Neural cell (in vitro differentiated cells): ENCODE measurements at regions not wholly inside any gene's neighbourhood (a gene's known extent, or its start where the extent isn't known, plus 50 kb on each side); places are given as distances from the start of the nearest gene placed in this dataset.

ENCODE experiments used
- EP300 ChIP-seq: fragments of 450-650 bp; conservative IDR thresholded peaks from 2 replicates; pipeline ENCODE4 v1.6.1; 2014; ENCODE audit warnings: antibody characterized with exemption, mild to moderate bottlenecking, moderate library complexity; ENCODE audit not compliant: poor library complexity, severe bottlenecking
- EZH2 ChIP-seq: fragments of 200-600, 300-800 bp; shearing (Covaris generic), sonication (generic); IDR thresholded peaks from 2 replicates; pipeline ENCODE4 v1.6.1; 2014; ENCODE audit warnings: antibody characterized with exemption, low read length, borderline replicate concordance, mild to moderate bottlenecking; ENCODE audit not compliant: insufficient read depth, poor library complexity, severe bottlenecking
- MXI1 ChIP-seq: fragments of 450-650 bp; conservative IDR thresholded peaks from 2 replicates; pipeline ENCODE4 v1.6.1; 2014; ENCODE audit warnings: antibody characterized with exemption, mild to moderate bottlenecking; ENCODE audit not compliant: poor library complexity, severe bottlenecking
- TAF1 ChIP-seq: IDR thresholded peaks from 2 replicates; pipeline ENCODE4 v1.6.1; 2012; ENCODE audit warnings: low read depth
- TF ChIP-seq, protein P1 (sequence below): fragments of 450-650 bp; IDR thresholded peaks from 2 replicates; pipeline ENCODE4 v1.5.1; 2014; ENCODE audit warnings: antibody characterized with exemption, mild to moderate bottlenecking, moderate library complexity; ENCODE audit not compliant: poor library complexity, severe bottlenecking

DNA sequence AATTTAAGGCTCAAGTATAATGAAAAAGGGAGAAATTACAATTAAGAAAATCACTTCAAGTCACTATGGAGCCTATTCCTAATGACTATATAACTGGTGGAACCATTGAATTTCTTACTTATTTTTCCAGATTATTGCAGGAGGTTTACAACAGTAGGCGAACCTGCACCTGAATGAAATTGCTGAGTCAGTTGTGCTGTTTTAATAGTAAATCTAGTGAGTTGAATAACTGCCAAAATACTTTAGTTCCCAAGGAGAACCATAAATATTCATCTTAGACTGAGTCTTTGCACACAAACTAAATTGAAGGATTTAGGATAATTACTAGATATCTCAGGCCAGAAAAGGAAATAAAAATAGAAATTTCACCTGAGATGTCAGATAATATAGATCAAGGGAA is 1052.8 kb downstream of the NAALADL2 start:
- TF ChIP-seq, protein P1, sequence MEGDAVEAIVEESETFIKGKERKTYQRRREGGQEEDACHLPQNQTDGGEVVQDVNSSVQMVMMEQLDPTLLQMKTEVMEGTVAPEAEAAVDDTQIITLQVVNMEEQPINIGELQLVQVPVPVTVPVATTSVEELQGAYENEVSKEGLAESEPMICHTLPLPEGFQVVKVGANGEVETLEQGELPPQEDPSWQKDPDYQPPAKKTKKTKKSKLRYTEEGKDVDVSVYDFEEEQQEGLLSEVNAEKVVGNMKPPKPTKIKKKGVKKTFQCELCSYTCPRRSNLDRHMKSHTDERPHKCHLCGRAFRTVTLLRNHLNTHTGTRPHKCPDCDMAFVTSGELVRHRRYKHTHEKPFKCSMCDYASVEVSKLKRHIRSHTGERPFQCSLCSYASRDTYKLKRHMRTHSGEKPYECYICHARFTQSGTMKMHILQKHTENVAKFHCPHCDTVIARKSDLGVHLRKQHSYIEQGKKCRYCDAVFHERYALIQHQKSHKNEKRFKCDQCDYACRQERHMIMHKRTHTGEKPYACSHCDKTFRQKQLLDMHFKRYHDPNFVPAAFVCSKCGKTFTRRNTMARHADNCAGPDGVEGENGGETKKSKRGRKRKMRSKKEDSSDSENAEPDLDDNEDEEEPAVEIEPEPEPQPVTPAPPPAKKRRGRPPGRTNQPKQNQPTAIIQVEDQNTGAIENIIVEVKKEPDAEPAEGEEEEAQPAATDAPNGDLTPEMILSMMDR = no peak
- no peak for TF ChIP-seq EP300
- TF ChIP-seq EZH2 = no peak
- no peak for TF ChIP-seq MXI1
- no peak for TF ChIP-seq TAF1
